GM04503 (cell line): ENCODE measurements at regions not wholly inside any gene's neighbourhood (a gene's known extent, or its start where the extent isn't known, plus 50 kb on each side); places are given as distances from the start of the nearest gene placed in this dataset.
"Not testable (repeated sequence)": the region's sequence is repeated elsewhere in the genome, so short reads cannot be mapped to it uniquely, and the experiment has no call there.

Experiments
- DNase-seq: peaks from one replicate; pipeline ENCODE4 v3.0.0-alpha.2; 2012; ENCODE audit warnings: low read depth

DNA sequence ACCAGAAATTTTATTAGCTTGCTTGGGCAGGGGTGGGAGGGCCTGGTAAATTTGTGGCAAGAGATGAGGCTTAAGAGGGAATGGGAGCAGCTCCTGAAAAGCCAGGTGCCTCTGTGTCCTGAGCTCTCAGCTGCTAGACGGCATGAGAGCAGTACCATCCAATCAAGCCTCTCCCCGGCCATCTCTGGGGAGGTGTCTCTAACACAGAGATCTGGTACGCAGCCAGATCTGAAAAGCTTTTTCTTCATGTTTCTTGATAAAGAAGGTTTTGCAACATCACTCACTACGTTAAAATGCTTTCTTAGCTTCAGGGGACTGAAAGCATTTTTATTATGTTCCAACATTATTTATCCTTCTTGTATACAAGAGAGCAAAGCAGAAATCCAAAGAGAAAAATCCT, 488.2 kb downstream of the RBFOX1 start:
- no peak for DNase-seq

DNA sequence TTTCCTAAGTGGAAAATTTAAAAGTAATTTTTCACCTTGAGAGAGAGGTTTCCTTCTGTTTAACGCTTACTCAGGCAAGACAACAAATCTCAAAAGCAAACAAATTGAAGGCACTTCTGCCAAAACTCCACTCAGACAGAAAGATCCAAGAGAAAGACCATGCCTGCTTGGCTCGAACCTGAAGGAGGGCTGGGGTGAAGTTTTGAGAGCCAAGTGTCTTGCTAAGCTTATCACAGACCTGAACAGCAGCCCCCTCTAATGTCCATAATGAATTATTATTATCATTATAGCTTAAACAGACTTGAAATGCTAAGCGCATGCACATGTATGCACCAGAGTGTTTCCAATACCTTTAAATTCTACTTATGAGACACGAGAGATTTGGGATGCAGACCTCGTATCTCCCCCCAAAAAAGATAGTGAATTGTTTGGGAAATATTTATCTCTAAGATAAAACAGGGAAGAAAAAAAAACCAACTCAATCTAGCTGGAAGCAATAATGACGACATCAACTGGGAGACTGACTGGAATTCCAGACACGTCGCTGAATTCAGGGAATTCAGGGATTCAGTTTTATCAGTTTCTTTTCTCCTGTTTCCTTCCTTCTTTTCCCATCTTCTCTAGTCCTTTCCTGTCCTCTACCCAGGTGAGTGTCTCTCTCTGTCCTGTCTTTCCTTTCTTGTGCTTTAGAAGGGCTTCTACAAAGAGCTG, 473.2 kb downstream of the RBFOX1 start:
- no peak for DNase-seq

DNA sequence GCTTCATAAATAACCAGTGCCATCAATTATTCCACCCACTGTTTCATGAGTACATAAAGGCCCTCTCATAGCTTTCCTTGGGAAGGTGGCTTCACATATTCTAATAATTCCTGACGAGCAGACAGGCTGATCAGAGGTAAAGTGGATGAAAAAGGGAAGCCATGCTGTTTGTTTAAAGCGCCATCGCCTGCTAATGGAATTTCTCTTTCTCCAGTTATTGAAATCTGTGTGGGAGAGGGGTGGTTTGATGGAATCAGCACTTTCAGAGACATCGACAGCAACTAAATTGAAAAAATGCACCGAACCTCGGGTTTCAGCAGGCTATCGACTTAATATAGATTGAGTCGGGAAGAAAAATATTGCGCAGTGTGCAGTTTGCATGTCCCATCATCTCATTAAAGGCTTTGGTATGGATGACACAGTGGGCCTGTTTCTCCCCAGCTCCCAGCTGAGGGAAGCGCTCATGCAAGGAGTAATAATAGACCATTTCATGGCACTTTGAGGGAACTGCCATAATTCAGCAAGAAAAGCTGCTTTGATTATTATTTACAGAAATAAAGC, 472.1 kb downstream of the RBFOX1 start:
- no peak for DNase-seq

DNA sequence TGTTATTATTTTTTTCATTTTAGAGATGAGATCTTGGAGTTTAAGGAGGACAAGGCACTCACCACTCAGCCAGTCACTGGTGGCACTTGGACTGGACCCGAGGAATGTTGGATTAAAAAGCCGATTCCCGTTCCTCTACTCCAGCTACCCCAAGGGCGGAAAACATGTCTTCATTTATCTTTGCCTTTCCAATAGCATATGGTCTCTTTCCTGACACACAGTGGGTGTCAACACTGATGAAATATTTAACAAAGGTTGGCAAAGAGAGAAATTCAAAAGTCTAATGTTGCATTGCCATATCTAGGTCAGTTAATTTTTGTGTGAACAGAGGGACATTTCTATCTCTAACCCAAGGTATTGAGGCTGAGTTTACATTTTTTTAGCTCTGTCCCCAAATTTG, 459.7 kb downstream of the RBFOX1 start:
- DNase-seq = no peak

DNA sequence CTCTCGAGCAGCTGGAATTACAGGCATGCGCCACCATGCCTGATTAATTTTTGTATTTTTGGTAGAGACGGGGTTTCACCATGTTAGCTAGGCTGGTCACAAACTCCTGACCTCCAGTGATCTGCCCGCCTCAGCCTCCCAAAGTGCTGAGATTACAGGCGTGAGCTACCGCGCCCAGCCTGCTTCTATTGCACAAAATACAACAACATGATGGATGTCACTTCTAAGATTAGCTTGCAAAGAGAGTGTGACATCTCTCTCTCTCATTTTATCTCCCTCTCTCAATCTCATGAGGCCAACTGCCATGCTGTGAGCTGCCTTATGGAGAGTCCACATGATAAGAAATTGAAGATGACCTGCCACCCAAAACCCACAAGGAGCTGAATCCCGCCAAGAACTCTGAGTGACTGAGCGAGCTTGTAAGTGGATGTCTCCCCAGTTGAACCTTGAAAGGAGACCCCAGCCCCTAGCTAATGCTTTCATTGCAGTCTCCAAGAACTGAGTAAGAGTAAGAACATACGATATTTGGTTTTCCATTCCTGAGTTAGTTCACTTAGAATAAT, 458.5 kb downstream of the RBFOX1 start:
- DNase-seq = no peak

DNA sequence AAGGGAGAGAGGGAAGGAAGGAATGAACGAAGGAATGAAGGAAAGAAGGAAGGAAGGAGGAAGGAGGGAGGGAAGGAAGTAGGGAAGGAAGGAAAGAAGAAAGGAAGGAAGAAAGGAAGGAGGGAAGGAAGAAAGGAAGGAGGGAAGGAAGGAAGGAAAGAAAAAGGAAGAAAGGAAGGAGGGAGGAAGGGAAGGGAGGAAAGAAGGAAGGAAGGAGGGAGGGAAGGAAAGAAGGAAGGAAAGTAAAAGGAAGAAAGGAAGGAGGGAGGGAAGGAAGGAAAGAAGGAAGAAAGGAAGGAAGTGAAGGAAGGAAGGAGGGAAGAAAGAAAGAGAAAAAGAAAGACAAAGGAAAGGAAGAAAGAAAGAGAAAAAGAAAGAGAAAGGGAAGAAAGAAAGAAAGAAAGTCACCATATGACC, 442.4 kb downstream of the RBFOX1 start:
- DNase-seq = no peak

DNA sequence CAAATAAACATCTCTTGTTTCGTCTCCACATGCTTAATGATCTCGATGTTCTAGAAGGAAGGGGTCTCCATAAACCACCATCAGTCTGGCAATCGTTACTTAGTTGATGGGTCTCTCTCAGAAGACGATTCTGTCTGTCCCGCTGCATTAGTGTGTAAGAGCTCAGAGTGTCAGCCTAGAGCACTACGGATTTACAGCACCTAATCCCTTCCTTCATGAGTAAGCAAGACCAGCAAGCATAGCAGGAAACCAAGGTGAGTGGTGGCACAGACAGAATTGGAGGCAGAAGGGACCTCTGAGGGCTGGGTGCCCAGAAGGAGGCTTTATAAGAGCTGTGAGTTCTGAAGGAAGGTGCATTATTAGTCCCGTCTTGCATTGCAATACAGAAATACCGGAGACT, 440.1 kb downstream of the RBFOX1 start:
- DNase-seq = no peak

DNA sequence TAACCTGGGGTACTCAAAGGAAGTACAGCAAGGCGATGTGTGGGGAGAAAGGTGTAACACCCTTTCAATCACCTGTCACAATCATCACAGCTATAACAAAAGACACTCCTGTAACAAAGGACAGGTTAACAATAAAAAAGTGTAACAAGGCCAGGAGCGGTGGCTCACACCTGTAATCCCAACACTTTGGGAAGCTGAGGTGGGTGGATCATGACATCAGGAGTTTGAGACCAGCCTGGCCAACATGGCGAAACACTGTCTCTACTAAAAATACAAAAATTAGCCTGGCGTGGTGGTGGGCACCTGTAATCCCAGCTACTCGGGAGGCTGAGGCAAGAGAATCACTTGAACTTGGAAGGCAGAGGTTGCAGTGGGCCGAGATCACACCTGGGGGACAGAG, 436.4 kb downstream of the RBFOX1 start:
- not testable (repeated sequence) for DNase-seq

DNA sequence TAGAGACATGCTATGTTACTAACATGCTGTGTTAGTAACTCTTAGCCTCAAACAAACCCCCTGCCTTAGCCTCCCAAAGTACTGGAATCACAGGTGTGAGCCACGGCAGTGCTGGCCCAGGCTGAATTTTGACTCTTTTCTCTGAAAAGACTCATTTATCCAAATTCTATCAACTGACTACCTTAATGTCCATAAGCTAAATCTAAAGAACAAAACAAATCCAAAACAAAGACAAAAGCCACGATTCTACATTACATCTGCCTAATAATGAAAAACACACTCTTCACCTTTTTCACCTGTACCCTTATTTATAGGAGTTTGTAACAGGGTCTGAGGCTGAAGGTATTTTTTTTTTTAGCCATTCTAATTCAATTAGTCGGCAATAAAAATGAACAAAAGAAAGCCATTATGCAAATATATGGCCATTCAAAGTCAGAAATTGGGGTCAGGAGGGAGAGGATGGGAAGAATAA, 432.5 kb downstream of the RBFOX1 start:
- DNase-seq = no peak

DNA sequence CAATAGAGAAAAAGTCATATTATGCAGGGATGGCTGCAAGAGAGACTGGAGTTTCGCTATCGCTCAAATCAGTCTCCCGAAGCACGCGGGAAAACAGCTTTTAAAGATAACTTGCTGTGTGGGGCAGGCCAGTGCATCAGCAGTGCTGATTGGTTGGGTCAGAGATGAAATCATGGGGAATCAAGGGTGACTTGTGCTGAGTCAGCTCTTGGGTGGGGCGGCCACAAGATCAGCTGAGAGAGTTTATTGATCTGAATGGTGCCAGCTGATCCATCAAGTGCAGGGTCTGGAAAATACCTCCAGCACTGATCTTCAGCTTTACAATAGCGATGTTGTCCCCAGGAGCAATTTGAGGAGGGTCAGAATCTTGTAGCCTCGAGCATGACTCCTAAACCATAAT, 430.5 kb downstream of the RBFOX1 start:
- DNase-seq = no peak
